Hepatocyte (in vitro differentiated cells): ENCODE measurements at regions not wholly inside any gene's neighbourhood (a gene's known extent, or its start where the extent isn't known, plus 50 kb on each side); places are given as distances from the start of the nearest gene placed in this dataset.

Source experiments
- EZH2 ChIP-seq: fragments of 200-600 bp; sonication (generic); IDR thresholded peaks from 2 replicates; pipeline ENCODE4 v1.6.1; 2016; ENCODE audit warnings: antibody characterized with exemption, mild to moderate bottlenecking, borderline replicate concordance
- EZH2phosphoT487 ChIP-seq: fragments of 200-600 bp; sonication (generic); IDR thresholded peaks from one replicate; pipeline ENCODE4 v1.6.1; 2018; ENCODE audit warnings: antibody characterized with exemption, mild to moderate bottlenecking, low read depth, moderate library complexity; ENCODE audit not compliant: unreplicated experiment, severe bottlenecking
- TF ChIP-seq, protein P1 (sequence below): fragments of 200-600 bp; sonication (generic); IDR thresholded peaks from 2 replicates; pipeline ENCODE4 v1.5.1; 2016; ENCODE audit warnings: antibody characterized with exemption, mild to moderate bottlenecking; ENCODE audit not compliant: poor library complexity

DNA sequence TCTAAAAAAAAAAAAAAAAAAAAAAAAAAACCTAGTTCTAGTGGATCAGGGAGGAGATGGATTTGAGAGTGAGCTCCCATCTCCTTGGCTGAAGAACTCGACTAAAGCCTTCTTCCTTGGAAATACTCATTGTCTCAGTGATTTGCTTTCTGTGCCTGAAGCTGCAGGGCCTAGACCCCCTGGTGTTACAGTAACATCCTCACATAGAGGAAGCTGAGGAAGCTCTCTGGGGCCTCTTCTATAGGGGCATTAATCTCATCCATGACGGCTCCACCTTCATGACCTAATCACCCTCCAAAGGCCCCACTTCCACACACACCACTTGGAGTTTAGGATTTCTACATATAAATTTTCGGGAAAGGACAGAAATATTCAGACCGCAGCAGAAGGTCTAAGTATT is 95.9 kb upstream of the ETS2 start:
- TF ChIP-seq, protein P1, sequence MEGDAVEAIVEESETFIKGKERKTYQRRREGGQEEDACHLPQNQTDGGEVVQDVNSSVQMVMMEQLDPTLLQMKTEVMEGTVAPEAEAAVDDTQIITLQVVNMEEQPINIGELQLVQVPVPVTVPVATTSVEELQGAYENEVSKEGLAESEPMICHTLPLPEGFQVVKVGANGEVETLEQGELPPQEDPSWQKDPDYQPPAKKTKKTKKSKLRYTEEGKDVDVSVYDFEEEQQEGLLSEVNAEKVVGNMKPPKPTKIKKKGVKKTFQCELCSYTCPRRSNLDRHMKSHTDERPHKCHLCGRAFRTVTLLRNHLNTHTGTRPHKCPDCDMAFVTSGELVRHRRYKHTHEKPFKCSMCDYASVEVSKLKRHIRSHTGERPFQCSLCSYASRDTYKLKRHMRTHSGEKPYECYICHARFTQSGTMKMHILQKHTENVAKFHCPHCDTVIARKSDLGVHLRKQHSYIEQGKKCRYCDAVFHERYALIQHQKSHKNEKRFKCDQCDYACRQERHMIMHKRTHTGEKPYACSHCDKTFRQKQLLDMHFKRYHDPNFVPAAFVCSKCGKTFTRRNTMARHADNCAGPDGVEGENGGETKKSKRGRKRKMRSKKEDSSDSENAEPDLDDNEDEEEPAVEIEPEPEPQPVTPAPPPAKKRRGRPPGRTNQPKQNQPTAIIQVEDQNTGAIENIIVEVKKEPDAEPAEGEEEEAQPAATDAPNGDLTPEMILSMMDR = no peak
- no peak for TF ChIP-seq EZH2
- no peak for TF ChIP-seq EZH2phosphoT487
